B cell (primary cell): ENCODE measurements at regions not wholly inside any gene's neighbourhood (a gene's known extent, or its start where the extent isn't known, plus 50 kb on each side); places are given as distances from the start of the nearest gene placed in this dataset.

Source experiments
- CTCF ChIP-seq: fragments of 200-600 bp; IDR thresholded peaks from one replicate; pipeline ENCODE4 v1.8.0; 2022; ENCODE audit warnings: antibody characterized with exemption, mild to moderate bottlenecking
- EZH2 ChIP-seq: IDR thresholded peaks from 2 replicates; pipeline ENCODE4 v1.6.1; 2012; ENCODE audit warnings: borderline replicate concordance, low read depth, mild to moderate bottlenecking, moderate library complexity, low read length; ENCODE audit not compliant: insufficient read depth, poor library complexity, severe bottlenecking

GRCh38 chr15:97099040-97099439 is 768.5 kb downstream of the NR2F2 start:
- TF ChIP-seq CTCF (no peak), EZH2 (no peak)
